Natural killer cell treated with Interleukin-12 subunit alpha and Interleukin-12 subunit beta and Interleukin-15 and Interleukin-18, amount 100 ng/mL, for 72 hours (primary cell): ENCODE measurements at regions not wholly inside any gene's neighbourhood (a gene's known extent, or its start where the extent isn't known, plus 50 kb on each side); places are given as distances from the start of the nearest gene placed in this dataset.
A peak's percentile ranks its signal among the peaks of the same experiment; 100 is the strongest.
"Not testable (repeated sequence)": the region's sequence is repeated elsewhere in the genome, so short reads cannot be mapped to it uniquely, and the experiment has no call there.

Experiments used
- ATAC-seq, 2 donors: fragments of 150-1000 bp; cut with Tn5 transposase in 1 of 2; sonication (Bioruptor Pico), chemical (Tn5 transposase) in 1 of 2; 2 replicates each; pipeline ENCODE4 v1.10.0; 2021
- DNase-seq: peaks from one replicate; pipeline ENCODE4 v3.0.0; 2022; ENCODE audit warnings: low spot score
- H3K27ac Mint-ChIP-seq, 2 donors: 1 replicate in 1 of 2; 2 replicates in 1 of 2; pipeline ENCODE4 v1.8.0; 2022; ENCODE audit warnings: mixed read lengths in 2 of 2, mild to moderate bottlenecking in 1 of 2, moderate library complexity in 1 of 2
- H3K27me3 Mint-ChIP-seq, 2 donors: 1 replicate in 1 of 2; 2 replicates in 1 of 2; pipeline ENCODE4 v1.8.0; 2022; ENCODE audit warnings: mixed read lengths in 2 of 2
- H3K36me3 Mint-ChIP-seq: one replicate; pipeline ENCODE4 v1.8.0; 2022; ENCODE audit warnings: mixed read lengths
- H3K4me1 Mint-ChIP-seq, 2 donors: 1 replicate in 1 of 2; 2 replicates in 1 of 2; pipeline ENCODE4 v1.8.0; 2022; ENCODE audit warnings: low read depth in 2 of 2, mixed read lengths in 2 of 2, mild to moderate bottlenecking in 1 of 2
- H3K4me3 Mint-ChIP-seq: one replicate; pipeline ENCODE4 v1.8.0; 2022; ENCODE audit warnings: mixed read lengths
- H3K9me3 Mint-ChIP-seq: 2 replicates; pipeline ENCODE4 v1.8.0; 2022; ENCODE audit warnings: mixed read lengths

DNA sequence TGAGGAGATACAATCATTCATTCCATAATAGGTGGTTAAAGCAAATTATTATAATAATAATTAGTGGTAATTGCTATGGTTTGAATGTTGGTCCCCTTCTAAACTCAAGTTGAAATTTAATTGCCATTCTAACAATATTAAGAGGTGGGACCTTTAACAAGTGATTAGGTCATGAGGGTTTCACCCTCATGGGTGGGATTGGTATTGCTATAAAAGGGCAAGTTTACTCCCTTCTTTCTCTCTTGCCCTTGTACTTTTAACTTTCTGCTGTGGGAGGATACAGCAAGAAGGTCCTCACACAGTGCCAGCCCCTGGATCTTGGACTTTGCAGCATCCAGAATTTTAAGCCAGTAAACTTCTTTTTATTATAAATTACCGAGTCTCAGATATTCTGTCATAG lies 101.9 kb upstream of the PARP8 start:
- Mint-ChIP-seq H3K36me3 (peaks cover 19% of the 10 kb centered on the region), H3K9me3 (peaks cover 8% of the 10 kb centered on the region), H3K4me1 (peaks cover 15 to 32% of the 10 kb centered on the region in 2 donors), H3K27ac (peak overlapping the region; percentile 58 to 76), H3K4me3 (peak overlapping the region; percentile 38), H3K27me3 (no peaks in the 10 kb centered on the region)
- ATAC-seq (no peak), DNase-seq (no peak)

DNA sequence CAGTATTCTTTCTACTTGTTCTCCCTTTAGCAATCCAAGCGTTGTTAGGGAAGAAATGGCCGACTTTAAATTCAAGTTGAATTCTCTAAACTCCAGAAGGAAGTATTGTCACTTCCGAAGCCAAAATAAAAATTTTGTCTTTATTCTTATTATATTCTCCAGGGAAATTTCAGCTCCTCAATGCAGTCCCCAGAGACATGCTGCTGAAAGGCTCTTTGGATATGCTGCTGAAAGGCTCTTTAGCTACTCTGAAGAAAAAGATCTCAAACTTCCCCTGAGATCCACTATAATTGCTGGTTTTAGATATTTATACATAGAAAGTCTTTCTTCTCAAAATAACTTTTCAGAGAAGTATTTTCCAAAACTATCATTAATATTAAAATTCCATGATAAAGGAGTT lies 92.3 kb upstream of the PARP8 start:
- no peaks in the 10 kb centered on the region for H3K9me3 Mint-ChIP-seq
- H3K4me3 Mint-ChIP-seq = peak overlapping the region; percentile 17
- DNase-seq (no peak), ATAC-seq (no peak)
- H3K27me3 Mint-ChIP-seq = no peaks in the 10 kb centered on the region
- peaks cover 11 to 17% of the 10 kb centered on the region in 2 donors for H3K4me1 Mint-ChIP-seq
- H3K36me3 Mint-ChIP-seq = peaks cover 4% of the 10 kb centered on the region
- H3K27ac Mint-ChIP-seq = no peak overlapping the region

DNA sequence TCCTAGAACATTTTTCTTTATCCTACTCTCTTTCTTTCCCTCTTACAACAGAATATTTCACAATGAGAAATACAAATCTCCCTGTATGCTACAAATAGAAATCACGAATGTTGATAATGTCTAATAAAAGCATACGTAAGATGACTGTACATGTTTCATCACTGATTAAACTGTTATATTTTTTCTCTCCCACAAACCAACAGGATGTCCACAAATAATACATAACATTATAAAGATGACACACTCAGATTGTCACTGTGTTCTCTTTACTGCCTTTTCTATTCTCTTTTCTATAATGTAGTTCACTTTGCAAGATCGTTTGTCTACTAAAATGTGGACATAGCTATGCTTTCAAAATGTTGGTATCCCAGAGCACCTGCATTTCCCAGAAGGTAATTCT lies 90.7 kb upstream of the PARP8 start:
- no peaks in the 10 kb centered on the region for H3K9me3 Mint-ChIP-seq
- H3K27ac Mint-ChIP-seq = peak overlapping the region; percentile 6 to 24
- no peaks in the 10 kb centered on the region for H3K36me3 Mint-ChIP-seq
- H3K4me3 Mint-ChIP-seq = peak overlapping the region; percentile 27
- no peaks in the 10 kb centered on the region for H3K27me3 Mint-ChIP-seq
- ATAC-seq (no peak), DNase-seq (no peak)
- H3K4me1 Mint-ChIP-seq = peaks cover 11 to 17% of the 10 kb centered on the region in 2 donors

DNA sequence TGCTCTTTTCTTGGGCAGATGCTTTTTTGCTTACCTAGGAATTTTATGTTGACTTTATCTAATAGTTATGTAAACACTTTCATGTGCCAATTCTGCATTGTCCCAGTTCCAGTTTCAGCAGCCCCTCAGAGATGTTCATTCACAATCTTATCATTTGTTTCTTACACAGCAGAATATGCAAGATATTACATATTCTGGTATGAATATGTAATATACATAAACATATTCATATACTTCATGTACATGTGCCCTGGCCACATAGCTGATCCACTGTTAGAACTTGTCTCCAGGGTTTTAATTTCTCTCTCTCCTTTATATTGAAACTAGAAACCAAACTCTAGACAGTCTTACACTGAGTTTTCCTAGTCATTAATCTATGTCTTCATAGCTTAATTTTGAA lies 90.2 kb upstream of the PARP8 start:
- Mint-ChIP-seq H3K9me3 (no peaks in the 10 kb centered on the region), H3K4me3 (peak overlapping the region; percentile 27), H3K36me3 (no peaks in the 10 kb centered on the region), H3K27me3 (no peaks in the 10 kb centered on the region), H3K27ac (peak overlapping the region; percentile 6 to 24), H3K4me1 (peaks cover 11 to 17% of the 10 kb centered on the region in 2 donors)
- ATAC-seq (no peak), DNase-seq (no peak)

DNA sequence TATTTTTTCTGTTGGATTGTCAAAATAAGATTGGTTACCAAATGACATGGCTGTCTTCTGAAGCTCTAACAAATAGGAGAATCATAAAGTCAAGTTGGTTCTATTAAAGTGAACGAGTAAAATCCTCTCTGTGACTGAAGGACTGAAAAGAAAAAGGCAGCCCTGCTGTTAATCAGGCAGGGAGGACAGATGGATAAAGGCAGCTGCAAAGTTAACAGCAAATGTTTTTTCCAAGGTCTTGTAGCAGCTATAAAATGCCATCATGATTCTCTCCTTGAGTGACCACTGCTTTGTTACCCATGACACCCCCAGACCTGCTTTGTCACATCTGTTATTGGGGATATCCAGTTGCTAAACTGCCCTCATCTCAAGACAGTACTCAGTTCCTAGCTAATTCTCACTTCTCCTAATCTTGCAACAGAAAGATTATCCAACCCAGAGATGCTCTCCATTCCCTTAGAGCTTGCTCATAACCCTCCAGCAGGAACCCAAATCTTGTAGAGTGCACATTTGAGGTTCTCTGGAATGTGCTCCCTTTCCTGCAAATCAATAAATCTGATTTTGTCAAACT lies 89.7 kb upstream of the PARP8 start:
- no peak for DNase-seq

DNA sequence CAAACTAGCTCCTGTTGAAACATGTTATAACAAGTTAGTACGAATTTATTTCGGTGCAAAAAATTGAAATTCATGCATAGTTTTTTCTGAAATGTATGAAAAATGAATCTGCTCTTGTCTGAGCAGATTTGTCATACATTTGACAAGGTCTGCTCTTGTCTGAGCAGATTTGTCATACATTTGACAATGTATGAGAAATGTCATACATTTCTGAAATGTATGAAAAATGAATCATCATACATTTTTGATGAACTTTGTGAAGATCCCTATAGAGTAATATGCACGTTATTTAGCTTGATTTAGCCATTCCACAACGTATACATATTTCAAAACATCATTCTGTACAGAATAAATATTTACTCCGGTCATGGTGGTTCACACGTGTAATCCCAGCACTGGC lies 85.9 kb upstream of the PARP8 start:
- DNase-seq (no peak), ATAC-seq (no peak)
- H3K36me3 Mint-ChIP-seq = peaks cover 11% of the 10 kb centered on the region
- H3K27ac Mint-ChIP-seq = no peak overlapping the region
- H3K9me3 Mint-ChIP-seq = no peaks in the 10 kb centered on the region
- H3K4me1 Mint-ChIP-seq = peaks cover 11 to 17% of the 10 kb centered on the region in 2 donors
- no peak overlapping the region for H3K4me3 Mint-ChIP-seq
- no peaks in the 10 kb centered on the region for H3K27me3 Mint-ChIP-seq

More for the DNA sequence above, 89.7 kb upstream of the PARP8 start:
- H3K4me3 Mint-ChIP-seq = no peak overlapping the region
- H3K4me1 Mint-ChIP-seq = peaks cover 11 to 17% of the 10 kb centered on the region in 2 donors
- H3K9me3 Mint-ChIP-seq = no peaks in the 10 kb centered on the region
- H3K36me3 Mint-ChIP-seq = peaks cover 4% of the 10 kb centered on the region
- ATAC-seq = no peak
- H3K27me3 Mint-ChIP-seq = no peaks in the 10 kb centered on the region
- H3K27ac Mint-ChIP-seq = peak overlapping the region; percentile 6 to 24

DNA sequence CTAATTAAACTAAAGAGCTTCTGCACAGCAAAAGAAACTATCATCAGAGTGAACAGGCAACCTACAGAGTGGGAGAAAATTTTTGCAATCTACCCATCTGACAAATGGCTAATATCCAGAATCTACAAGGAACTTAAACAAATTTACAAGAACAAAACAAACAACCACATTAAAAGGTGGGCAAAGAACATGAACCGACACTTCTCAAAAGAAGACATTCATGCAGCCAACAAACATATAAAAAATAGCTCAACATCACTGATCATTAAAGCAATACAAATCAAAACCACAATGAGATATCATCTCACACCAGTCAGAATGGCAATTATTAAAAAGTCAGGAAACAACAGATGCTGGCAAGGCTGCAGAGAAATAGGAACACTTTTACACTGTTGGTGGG lies 84.6 kb upstream of the PARP8 start:
- not testable (repeated sequence) for H3K9me3 Mint-ChIP-seq, H3K27me3 Mint-ChIP-seq, H3K4me3 Mint-ChIP-seq, ATAC-seq, DNase-seq, H3K4me1 Mint-ChIP-seq, H3K27ac Mint-ChIP-seq
- peaks cover 12% of the 10 kb centered on the region for H3K36me3 Mint-ChIP-seq

DNA sequence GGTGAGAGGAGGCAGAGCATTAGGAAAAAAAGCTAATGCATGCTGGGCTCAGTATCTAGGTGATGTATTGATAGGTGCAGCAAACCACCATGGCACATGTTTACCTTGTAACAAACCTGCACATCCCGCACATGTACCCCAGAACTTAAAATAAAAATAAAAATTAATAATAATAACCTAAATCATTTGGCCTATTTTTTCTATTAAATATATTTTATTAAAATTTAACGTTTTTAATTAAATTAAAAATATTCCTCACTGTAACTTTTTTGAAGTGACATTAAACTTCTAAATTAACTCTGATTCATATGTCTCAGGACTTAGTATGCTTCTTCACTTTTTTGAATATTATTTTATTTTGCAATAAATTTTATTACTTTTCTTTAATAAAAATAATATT lies 83.7 kb upstream of the PARP8 start:
- Mint-ChIP-seq H3K9me3 (no peaks in the 10 kb centered on the region), H3K27ac (no peak overlapping the region), H3K27me3 (no peaks in the 10 kb centered on the region), H3K4me1 (no peaks in the 10 kb centered on the region), H3K36me3 (peaks cover 12% of the 10 kb centered on the region), H3K4me3 (no peak overlapping the region)
- DNase-seq = no peak
- ATAC-seq = no peak

DNA sequence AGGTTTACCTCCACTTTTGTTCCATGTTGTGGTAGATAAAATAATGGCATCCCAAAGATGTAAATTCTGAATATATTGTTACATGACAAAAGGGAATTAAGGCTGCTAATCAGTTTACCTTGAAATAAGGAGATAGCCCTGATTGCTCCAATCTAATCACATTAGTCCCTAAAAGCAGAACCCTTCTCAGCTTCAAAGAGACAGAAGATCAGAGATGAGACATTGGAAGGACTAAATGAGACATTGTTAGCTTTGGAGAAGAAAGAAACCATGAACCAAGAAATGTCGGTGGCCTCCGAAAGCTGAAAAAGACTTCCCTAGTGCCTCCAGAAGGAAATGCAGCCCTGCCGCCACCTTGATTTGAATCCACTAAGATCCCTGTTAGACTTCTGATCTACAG lies 82.8 kb upstream of the PARP8 start:
- no peaks in the 10 kb centered on the region for H3K4me1 Mint-ChIP-seq
- H3K27ac Mint-ChIP-seq = no peak overlapping the region
- no peak for ATAC-seq
- no peaks in the 10 kb centered on the region for H3K27me3 Mint-ChIP-seq
- no peaks in the 10 kb centered on the region for H3K9me3 Mint-ChIP-seq
- H3K4me3 Mint-ChIP-seq = no peak overlapping the region
- DNase-seq = no peak
- peaks cover 12% of the 10 kb centered on the region for H3K36me3 Mint-ChIP-seq

DNA sequence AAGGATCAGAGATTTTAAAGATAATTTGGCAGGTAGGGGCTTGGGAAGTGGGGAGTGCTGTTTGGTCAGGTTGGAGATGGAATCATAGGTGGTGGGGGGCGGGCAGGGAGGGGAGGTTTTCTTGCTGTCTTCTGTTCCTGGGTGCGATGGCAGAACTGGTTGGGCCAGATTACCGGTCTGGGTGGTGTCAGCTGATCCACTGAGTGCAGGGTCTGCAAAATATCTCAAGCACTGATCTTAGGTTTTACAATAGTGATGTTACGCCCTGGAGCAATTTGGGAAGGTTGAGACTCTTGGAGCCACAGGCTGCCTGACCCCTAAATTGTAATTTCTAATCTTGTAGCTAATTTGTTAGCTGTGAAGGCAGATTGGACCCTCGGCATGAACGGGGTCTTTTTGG lies 78.0 kb upstream of the PARP8 start:
- Mint-ChIP-seq H3K4me1 (peaks cover 28 to 42% of the 10 kb centered on the region in 2 donors), H3K27ac (peak overlapping the region in 1 of 2 donors; percentile 29)
- not testable (repeated sequence) for H3K27me3 Mint-ChIP-seq, H3K9me3 Mint-ChIP-seq, H3K4me3 Mint-ChIP-seq, H3K36me3 Mint-ChIP-seq, ATAC-seq, DNase-seq

DNA sequence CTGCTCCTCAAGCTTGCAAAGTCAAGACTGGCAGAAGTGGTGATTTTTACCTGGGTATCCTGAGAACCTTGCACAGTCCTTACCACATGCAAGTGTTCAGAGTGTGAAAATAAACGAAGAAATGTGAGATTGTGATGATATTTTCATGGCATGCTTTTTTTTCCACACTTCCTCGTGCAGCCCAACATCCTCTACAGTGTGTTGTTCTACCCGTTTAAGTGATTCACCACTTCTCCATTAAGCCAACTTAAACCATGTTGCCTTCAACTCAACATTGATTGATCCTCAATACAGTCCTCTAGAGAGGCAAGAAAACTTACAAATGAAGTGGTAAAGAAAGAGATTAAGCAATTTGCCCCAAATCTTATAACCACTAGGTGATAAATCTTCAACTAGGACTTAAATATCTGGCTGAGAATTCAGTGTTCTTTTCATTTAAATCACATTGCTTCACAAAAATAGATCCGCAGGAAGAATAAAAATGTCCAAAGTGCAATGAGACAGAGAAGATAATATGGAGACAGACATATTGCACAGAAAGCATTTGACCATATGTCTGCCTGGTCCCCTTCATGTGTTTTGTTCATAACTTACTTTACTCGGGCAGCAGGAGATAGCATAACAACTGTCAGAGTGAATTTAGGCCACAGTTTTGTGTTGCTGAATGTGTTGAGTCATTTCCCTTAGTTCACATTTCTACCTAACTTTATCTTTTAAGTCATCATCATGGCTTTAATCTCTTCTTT lies 75.8 kb upstream of the PARP8 start:
- H3K4me3 Mint-ChIP-seq = peak overlapping the region; percentile 79
- ATAC-seq, H3K9me3 Mint-ChIP-seq, H3K27me3 Mint-ChIP-seq, H3K36me3 Mint-ChIP-seq, DNase-seq: not testable (repeated sequence)
- peak overlapping the region; percentile 73 to 97 for H3K27ac Mint-ChIP-seq
- peaks cover 41 to 58% of the 10 kb centered on the region in 2 donors for H3K4me1 Mint-ChIP-seq

DNA sequence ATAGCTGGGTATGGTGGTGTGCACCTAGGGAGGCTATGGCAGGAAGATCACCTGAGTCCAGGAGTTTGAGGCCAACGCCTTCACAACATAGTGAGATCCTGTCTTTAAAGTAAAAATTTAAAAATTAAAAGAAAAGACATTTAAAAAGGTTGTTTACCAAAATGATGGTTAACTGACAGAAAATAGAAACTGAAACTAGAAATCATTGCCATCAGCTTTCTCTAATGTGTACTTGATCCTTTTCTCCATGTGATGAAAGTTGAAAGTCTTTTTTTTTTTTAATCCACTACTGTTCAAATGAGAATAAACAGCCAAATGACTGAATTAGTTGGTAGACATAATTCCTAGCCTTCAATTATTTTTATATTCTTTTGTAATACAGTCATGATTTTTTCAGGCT lies 75.1 kb upstream of the PARP8 start:
- DNase-seq, ATAC-seq, H3K9me3 Mint-ChIP-seq, H3K36me3 Mint-ChIP-seq, H3K27me3 Mint-ChIP-seq: not testable (repeated sequence)
- Mint-ChIP-seq H3K27ac (peak overlapping the region; percentile 73 to 97), H3K4me1 (peaks cover 42 to 59% of the 10 kb centered on the region in 2 donors), H3K4me3 (peak overlapping the region; percentile 79)

DNA sequence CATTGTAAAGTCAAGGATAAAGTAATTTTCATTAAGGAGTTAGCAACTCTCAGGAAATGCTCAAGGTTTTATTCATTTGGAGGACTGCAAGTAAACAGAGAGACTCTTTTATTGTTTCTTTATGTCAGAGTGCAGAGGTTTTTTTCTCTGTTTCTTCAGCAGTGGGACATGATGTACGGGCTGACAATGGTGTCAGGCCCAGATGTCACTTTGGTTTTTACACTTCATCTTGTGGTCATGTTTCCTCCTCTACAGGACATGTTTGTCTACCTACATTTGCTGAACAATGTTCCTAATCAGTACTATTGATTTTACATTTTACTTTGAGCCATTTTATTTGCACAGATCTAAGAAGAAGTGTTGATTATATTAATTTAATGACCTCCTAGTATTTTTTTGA lies 72.8 kb upstream of the PARP8 start:
- H3K36me3 Mint-ChIP-seq = peaks cover 24% of the 10 kb centered on the region
- H3K9me3 Mint-ChIP-seq = peaks cover 7% of the 10 kb centered on the region
- no peaks in the 10 kb centered on the region for H3K27me3 Mint-ChIP-seq
- H3K4me3 Mint-ChIP-seq = peak overlapping the region; percentile 76
- no peak for DNase-seq
- H3K27ac Mint-ChIP-seq = peak overlapping the region; percentile 73 to 97
- peaks cover 42 to 68% of the 10 kb centered on the region in 2 donors for H3K4me1 Mint-ChIP-seq
- no peak for ATAC-seq

DNA sequence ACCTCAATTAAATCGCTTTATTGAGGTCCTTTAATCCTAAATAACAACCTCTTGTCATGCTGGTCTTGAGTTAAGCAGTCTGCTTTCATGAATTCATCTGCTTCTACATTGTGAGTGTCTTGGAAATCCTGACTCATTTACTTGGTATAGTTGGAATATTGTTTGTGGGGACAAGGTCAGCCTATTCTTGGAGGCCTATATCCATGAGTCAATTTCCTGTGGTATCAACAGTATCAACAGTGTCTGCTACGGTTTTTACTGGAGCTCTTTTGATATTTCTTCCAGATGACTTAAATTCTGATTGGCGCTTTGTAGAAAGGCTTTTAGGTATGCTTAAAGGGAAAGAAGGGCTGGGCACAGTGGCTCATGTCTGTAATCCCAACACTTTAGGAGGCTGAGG lies 71.2 kb upstream of the PARP8 start:
- Mint-ChIP-seq H3K27me3 (no peaks in the 10 kb centered on the region), H3K4me1 (peaks cover 48 to 66% of the 10 kb centered on the region in 2 donors), H3K27ac (peak overlapping the region; percentile 80), H3K4me3 (peak overlapping the region; percentile 62), H3K9me3 (peaks cover 7% of the 10 kb centered on the region), H3K36me3 (peaks cover 32% of the 10 kb centered on the region)
- ATAC-seq (peak in 1 of 2 donors; percentile 52), DNase-seq (no peak)
